WTC11 (cell line): ENCODE measurements at regions not wholly inside any gene's neighbourhood (a gene's known extent, or its start where the extent isn't known, plus 50 kb on each side); places are given as distances from the start of the nearest gene placed in this dataset.
"Not testable (repeated sequence)": the region's sequence is repeated elsewhere in the genome, so short reads cannot be mapped to it uniquely, and the experiment has no call there.

Experiments
- ATF3 ChIP-seq: sonication (generic); formaldehyde crosslinking; conservative IDR thresholded peaks from 2 replicates; pipeline ENCODE4 v1.8.1; 2022; ENCODE audit warnings: mild to moderate bottlenecking, missing genetic modification reagents
- CREB1 ChIP-seq: sonication (generic); formaldehyde crosslinking; IDR thresholded peaks from 2 replicates; pipeline ENCODE4 v1.8.0; 2023; ENCODE audit warnings: mild to moderate bottlenecking, missing genetic modification reagents
- ETV6 ChIP-seq: sonication (generic); formaldehyde crosslinking; IDR thresholded peaks from 2 replicates; pipeline ENCODE4 v1.8.1; 2022; ENCODE audit warnings: mild to moderate bottlenecking, missing genetic modification reagents
- FOXK1 ChIP-seq: sonication (generic); formaldehyde crosslinking; IDR thresholded peaks from 2 replicates; pipeline ENCODE4 v1.8.0; 2022; ENCODE audit warnings: mild to moderate bottlenecking, moderate library complexity, missing genetic modification reagents
- NR3C1 ChIP-seq: sonication (generic); formaldehyde crosslinking; conservative IDR thresholded peaks from 2 replicates; pipeline ENCODE4 v1.8.1; 2023; ENCODE audit warnings: low read depth, mild to moderate bottlenecking, missing genetic modification reagents
- SMAD4 ChIP-seq: sonication (generic); formaldehyde crosslinking; IDR thresholded peaks from 2 replicates; pipeline ENCODE4 v1.8.0; 2022; ENCODE audit warnings: mild to moderate bottlenecking, missing genetic modification reagents
- SOX15 ChIP-seq: fragments of 250-450 bp; sonication (Bioruptor Pico); IDR thresholded peaks from 2 replicates; pipeline ENCODE4 v1.9.0; 2021; ENCODE audit warnings: mild to moderate bottlenecking
- TCF7 ChIP-seq: sonication (generic); formaldehyde crosslinking; IDR thresholded peaks from 2 replicates; pipeline ENCODE4 v1.8.0; 2022; ENCODE audit warnings: mild to moderate bottlenecking, low read depth, missing genetic modification reagents, moderate library complexity
- ZBTB21 ChIP-seq: sonication (generic); formaldehyde crosslinking; IDR thresholded peaks from 2 replicates; pipeline ENCODE4 v1.8.1; 2023; ENCODE audit warnings: mild to moderate bottlenecking, missing genetic modification reagents, borderline replicate concordance
- ZNF232 ChIP-seq: sonication (generic); formaldehyde crosslinking; IDR thresholded peaks from 2 replicates; pipeline ENCODE4 v1.8.0; 2022; ENCODE audit warnings: mild to moderate bottlenecking, missing genetic modification reagents
- TF ChIP-seq, protein P1 (sequence below): fragments of 200-600 bp; IDR thresholded peaks from 2 replicates; pipeline ENCODE4 v1.8.0; 2022; ENCODE audit warnings: antibody characterized with exemption
- TF ChIP-seq, protein P2 (sequence below): sonication (generic); formaldehyde crosslinking; conservative IDR thresholded peaks from 2 replicates; pipeline ENCODE4 v1.8.1; 2023; ENCODE audit warnings: mild to moderate bottlenecking, low read depth, missing genetic modification reagents, moderate library complexity

DNA sequence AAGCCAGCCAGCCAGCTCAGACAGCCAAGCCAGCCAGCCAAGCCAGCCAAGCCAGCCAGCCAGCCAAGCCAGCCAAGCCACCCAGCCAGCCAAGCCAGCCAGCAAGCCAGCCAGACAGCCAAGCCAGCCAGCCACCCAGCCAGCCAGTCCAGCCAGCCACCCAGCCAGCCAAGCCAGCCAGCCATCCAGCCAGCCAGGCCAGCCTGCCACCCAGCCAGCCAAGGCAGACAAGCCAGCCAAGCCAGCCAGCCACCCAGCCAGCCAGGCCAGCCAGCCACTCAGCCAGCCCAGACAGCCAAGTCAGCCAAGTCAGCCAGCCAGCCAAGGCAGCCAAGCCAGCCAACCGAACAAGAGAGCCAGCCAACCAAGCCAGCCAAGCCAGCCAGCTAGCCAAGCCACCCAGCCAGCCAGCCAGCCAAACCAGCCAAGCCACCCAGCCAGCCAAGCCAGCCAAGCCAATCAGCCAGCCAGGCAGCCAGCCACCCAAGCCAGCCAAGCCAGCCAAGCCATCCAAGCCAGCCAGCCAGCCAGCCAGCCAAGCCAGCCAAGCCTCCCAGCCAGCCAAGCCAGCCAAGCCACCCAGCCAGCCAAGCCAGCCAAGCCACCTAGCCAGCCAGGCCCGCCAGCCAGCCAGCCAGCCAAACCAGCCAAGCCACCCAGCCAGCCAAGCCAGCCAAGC, 319.3 kb upstream of the PLGLB2 start:
- TF ChIP-seq, protein P1, sequence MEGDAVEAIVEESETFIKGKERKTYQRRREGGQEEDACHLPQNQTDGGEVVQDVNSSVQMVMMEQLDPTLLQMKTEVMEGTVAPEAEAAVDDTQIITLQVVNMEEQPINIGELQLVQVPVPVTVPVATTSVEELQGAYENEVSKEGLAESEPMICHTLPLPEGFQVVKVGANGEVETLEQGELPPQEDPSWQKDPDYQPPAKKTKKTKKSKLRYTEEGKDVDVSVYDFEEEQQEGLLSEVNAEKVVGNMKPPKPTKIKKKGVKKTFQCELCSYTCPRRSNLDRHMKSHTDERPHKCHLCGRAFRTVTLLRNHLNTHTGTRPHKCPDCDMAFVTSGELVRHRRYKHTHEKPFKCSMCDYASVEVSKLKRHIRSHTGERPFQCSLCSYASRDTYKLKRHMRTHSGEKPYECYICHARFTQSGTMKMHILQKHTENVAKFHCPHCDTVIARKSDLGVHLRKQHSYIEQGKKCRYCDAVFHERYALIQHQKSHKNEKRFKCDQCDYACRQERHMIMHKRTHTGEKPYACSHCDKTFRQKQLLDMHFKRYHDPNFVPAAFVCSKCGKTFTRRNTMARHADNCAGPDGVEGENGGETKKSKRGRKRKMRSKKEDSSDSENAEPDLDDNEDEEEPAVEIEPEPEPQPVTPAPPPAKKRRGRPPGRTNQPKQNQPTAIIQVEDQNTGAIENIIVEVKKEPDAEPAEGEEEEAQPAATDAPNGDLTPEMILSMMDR: not testable (repeated sequence)
- TF ChIP-seq FOXK1 (CRISPR knock-in tag); ZBTB21; SOX15 (CRISPR knock-in tag); ZNF232 (CRISPR knock-in tag); NR3C1 (CRISPR knock-in tag); ETV6; CREB1 (CRISPR knock-in tag); ATF3 (CRISPR knock-in tag); TCF7 (CRISPR knock-in tag); SMAD4 (CRISPR knock-in tag): not testable (repeated sequence)
- TF ChIP-seq, protein P2, sequence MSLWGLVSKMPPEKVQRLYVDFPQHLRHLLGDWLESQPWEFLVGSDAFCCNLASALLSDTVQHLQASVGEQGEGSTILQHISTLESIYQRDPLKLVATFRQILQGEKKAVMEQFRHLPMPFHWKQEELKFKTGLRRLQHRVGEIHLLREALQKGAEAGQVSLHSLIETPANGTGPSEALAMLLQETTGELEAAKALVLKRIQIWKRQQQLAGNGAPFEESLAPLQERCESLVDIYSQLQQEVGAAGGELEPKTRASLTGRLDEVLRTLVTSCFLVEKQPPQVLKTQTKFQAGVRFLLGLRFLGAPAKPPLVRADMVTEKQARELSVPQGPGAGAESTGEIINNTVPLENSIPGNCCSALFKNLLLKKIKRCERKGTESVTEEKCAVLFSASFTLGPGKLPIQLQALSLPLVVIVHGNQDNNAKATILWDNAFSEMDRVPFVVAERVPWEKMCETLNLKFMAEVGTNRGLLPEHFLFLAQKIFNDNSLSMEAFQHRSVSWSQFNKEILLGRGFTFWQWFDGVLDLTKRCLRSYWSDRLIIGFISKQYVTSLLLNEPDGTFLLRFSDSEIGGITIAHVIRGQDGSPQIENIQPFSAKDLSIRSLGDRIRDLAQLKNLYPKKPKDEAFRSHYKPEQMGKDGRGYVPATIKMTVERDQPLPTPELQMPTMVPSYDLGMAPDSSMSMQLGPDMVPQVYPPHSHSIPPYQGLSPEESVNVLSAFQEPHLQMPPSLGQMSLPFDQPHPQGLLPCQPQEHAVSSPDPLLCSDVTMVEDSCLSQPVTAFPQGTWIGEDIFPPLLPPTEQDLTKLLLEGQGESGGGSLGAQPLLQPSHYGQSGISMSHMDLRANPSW: not testable (repeated sequence)
